ENCODE measurements at regions not wholly inside any gene's neighbourhood (a gene's known extent, or its start where the extent isn't known, plus 50 kb on each side); places are given as distances from the start of the nearest gene placed in this dataset.

DNA sequence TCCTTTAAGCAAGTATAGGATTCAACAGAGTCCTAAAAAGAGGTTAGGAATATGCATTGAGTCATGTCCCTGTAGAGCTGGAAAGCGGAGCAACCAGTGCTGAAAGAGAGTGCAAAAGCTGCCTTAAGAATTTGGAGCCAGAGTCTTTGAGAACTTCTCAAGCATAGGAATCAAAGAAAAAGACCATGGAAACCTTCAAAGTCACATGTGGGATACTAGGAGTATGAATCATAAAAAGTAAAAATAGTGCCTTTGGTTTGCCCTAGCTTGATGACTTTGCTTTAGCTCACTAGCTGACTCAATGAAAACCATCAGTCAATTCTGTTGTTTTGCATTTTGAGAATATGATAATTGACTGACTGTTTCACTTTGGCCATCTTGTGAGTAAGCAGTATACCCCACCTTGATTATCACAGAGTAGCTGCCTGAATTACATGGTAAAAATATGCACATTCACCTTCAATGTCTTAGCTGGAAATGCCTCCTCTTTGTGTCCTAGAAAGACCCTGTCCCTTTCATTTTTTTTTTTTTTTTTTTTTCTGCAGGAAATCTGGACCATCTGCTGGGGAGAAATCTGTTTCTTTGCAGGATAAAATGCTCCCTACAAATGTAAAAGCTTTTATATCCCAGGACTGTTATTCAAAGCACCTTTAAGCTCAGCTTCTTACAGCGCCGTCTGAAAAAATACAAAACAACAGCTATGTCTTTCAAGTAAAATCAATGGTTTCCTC, 248.6 kb upstream of the KRR1 start:
- TF ChIP-seq, protein P1, sequence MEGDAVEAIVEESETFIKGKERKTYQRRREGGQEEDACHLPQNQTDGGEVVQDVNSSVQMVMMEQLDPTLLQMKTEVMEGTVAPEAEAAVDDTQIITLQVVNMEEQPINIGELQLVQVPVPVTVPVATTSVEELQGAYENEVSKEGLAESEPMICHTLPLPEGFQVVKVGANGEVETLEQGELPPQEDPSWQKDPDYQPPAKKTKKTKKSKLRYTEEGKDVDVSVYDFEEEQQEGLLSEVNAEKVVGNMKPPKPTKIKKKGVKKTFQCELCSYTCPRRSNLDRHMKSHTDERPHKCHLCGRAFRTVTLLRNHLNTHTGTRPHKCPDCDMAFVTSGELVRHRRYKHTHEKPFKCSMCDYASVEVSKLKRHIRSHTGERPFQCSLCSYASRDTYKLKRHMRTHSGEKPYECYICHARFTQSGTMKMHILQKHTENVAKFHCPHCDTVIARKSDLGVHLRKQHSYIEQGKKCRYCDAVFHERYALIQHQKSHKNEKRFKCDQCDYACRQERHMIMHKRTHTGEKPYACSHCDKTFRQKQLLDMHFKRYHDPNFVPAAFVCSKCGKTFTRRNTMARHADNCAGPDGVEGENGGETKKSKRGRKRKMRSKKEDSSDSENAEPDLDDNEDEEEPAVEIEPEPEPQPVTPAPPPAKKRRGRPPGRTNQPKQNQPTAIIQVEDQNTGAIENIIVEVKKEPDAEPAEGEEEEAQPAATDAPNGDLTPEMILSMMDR (IDR thresholded peaks at IDR 0.05 in 8 of 11, conservative IDR thresholded peaks at IDR 0.05 in 3 of 11) = no peak
- TF ChIP-seq POLR2A (IDR thresholded peaks at IDR 0.05) (no peak), POLR2AphosphoS5 (IDR thresholded peaks at IDR 0.05) (no peak)

All from spleen (tissue), 7 donors.